Loucy (cell line): ENCODE measurements at regions not wholly inside any gene's neighbourhood (a gene's known extent, or its start where the extent isn't known, plus 50 kb on each side); places are given as distances from the start of the nearest gene placed in this dataset.

Source experiments
- CTCF ChIP-seq: fragments of 200-600 bp; sonication (generic); conservative IDR thresholded peaks from 2 replicates; pipeline ENCODE4 v1.5.1; 2014; ENCODE audit warnings: mild to moderate bottlenecking, antibody characterized with exemption, low read length
- EZH2phosphoT487 ChIP-seq: fragments of 200-600 bp; IDR thresholded peaks from 2 replicates; pipeline ENCODE4 v1.6.1; 2018; ENCODE audit warnings: antibody characterized with exemption, mild to moderate bottlenecking, moderate library complexity, borderline replicate concordance

- TF ChIP-seq CTCF (no peak), EZH2phosphoT487 (no peak)
These were observed 112.2 kb upstream of the COPS8 start for GRCh38 chr2:236973343-236973980.
